ENCODE measurements at regions not wholly inside any gene's neighbourhood (a gene's known extent, or its start where the extent isn't known, plus 50 kb on each side); places are given as distances from the start of the nearest gene placed in this dataset.

GRCh38 chr6:165229216-165229615 lies 80.2 kb downstream of the C6orf118 start:
- no peaks in the 10 kb centered on the region for H3K4me1 ChIP-seq (ENCODE audit: control insufficient read depth, low read length)
- TF ChIP-seq EZH2phosphoT487 (IDR thresholded peaks at IDR 0.05; ENCODE audit: borderline replicate concordance, low read length), result no peak
- no peak for TF ChIP-seq CTCF (IDR thresholded peaks at IDR 0.05; ENCODE audit: low read depth, low read length, poor library complexity, severe bottlenecking)

GRCh38 chr6:165227644-165228329 lies 81.6 kb downstream of the C6orf118 start:
- Histone ChIP-seq H3K9me2 (replicated peaks; ENCODE audit: control insufficient read depth, low read length) (no peaks in the 10 kb centered on the region), H3K4me2 (ENCODE audit: low read length) (no peak overlapping the region), H3K9me3 (ENCODE audit: control insufficient read depth, insufficient read depth, low read length) (no peaks in the 10 kb centered on the region), H3K79me2 (ENCODE audit: control insufficient read depth, low read length) (no peaks in the 10 kb centered on the region), H3F3A (ENCODE audit: control insufficient read depth, insufficient read depth) (no peaks in the 10 kb centered on the region), H3K4me1 (ENCODE audit: control insufficient read depth, low read length) (no peaks in the 10 kb centered on the region), H3K36me3 (ENCODE audit: control insufficient read depth, low read length) (no peaks in the 10 kb centered on the region), H3K27me3 (ENCODE audit: control insufficient read depth, low read length) (no peaks in the 10 kb centered on the region), H3K27ac (ENCODE audit: low read depth, low read length) (no peak overlapping the region), H3K4me3 (ENCODE audit: low read length) (no peak overlapping the region), H4K20me1 (ENCODE audit: control insufficient read depth, insufficient read depth, low read depth, low read length) (no peaks in the 10 kb centered on the region)
- TF ChIP-seq CTCF (IDR thresholded peaks at IDR 0.05; ENCODE audit: low read depth, low read length, poor library complexity, severe bottlenecking) (no peak), EZH2phosphoT487 (IDR thresholded peaks at IDR 0.05; ENCODE audit: borderline replicate concordance, low read length) (no peak)

More at GRCh38 chr6:165229216-165229615, 80.2 kb downstream of the C6orf118 start:
- Histone ChIP-seq H3K9me2 (replicated peaks; ENCODE audit: control insufficient read depth, low read length) (no peaks in the 10 kb centered on the region), H3K27me3 (ENCODE audit: control insufficient read depth, low read length) (no peaks in the 10 kb centered on the region), H3K79me2 (ENCODE audit: control insufficient read depth, low read length) (no peaks in the 10 kb centered on the region), H3K36me3 (ENCODE audit: control insufficient read depth, low read length) (no peaks in the 10 kb centered on the region), H3K4me2 (ENCODE audit: low read length) (no peak overlapping the region), H3K9me3 (ENCODE audit: control insufficient read depth, insufficient read depth, low read length) (no peaks in the 10 kb centered on the region), H3K27ac (ENCODE audit: low read depth, low read length) (no peak overlapping the region), H3K4me3 (ENCODE audit: low read length) (no peak overlapping the region), H3F3A (ENCODE audit: control insufficient read depth, insufficient read depth) (no peaks in the 10 kb centered on the region), H4K20me1 (ENCODE audit: control insufficient read depth, insufficient read depth, low read depth, low read length) (no peaks in the 10 kb centered on the region)

GRCh38 chr6:165223736-165224135 lies 85.7 kb downstream of the C6orf118 start:
- Histone ChIP-seq H3K4me3 (ENCODE audit: low read length) (no peak overlapping the region), H3K9me3 (ENCODE audit: control insufficient read depth, insufficient read depth, low read length) (no peaks in the 10 kb centered on the region), H3K27ac (ENCODE audit: low read depth, low read length) (no peak overlapping the region), H3K9me2 (replicated peaks; ENCODE audit: control insufficient read depth, low read length) (no peaks in the 10 kb centered on the region), H4K20me1 (ENCODE audit: control insufficient read depth, insufficient read depth, low read depth, low read length) (no peaks in the 10 kb centered on the region), H3F3A (ENCODE audit: control insufficient read depth, insufficient read depth) (no peaks in the 10 kb centered on the region), H3K27me3 (ENCODE audit: control insufficient read depth, low read length) (no peaks in the 10 kb centered on the region), H3K36me3 (ENCODE audit: control insufficient read depth, low read length) (no peaks in the 10 kb centered on the region), H3K4me1 (ENCODE audit: control insufficient read depth, low read length) (no peaks in the 10 kb centered on the region), H3K79me2 (ENCODE audit: control insufficient read depth, low read length) (no peaks in the 10 kb centered on the region), H3K4me2 (ENCODE audit: low read length) (no peak overlapping the region)
- TF ChIP-seq CTCF (IDR thresholded peaks at IDR 0.05; ENCODE audit: low read depth, low read length, poor library complexity, severe bottlenecking) (no peak), EZH2phosphoT487 (IDR thresholded peaks at IDR 0.05; ENCODE audit: borderline replicate concordance, low read length) (no peak)
